HG03280 (cell line): ENCODE measurements at regions not wholly inside any gene's neighbourhood (a gene's known extent, or its start where the extent isn't known, plus 50 kb on each side); places are given as distances from the start of the nearest gene placed in this dataset.

Experiments used
- ATAC-seq: cut with Tn5 transposase; IDR thresholded peaks from one replicate; pipeline ENCODE4 v1.9.1; 2021; ENCODE audit warnings: mild to moderate bottlenecking, moderate library complexity; ENCODE audit not compliant: unreplicated experiment

GRCh38 chr6:25035512-25036435 lies 100.0 kb upstream of the RIPOR2 start:
- ATAC-seq = peak; percentile 39

- ATAC-seq = no peak
Measured at GRCh38 chr6:25036461-25036860, 100.7 kb upstream of the RIPOR2 start.

GRCh38 chr6:25038300-25038699 lies 102.5 kb upstream of the RIPOR2 start:
- ATAC-seq = no peak

GRCh38 chr6:25038999-25039398 lies 103.2 kb upstream of the RIPOR2 start:
- ATAC-seq = no peak

GRCh38 chr6:25041485-25042035 lies 105.8 kb upstream of the RIPOR2 start:
- ATAC-seq = peak; percentile 18

GRCh38 chr6:25042036-25042521 lies 106.3 kb upstream of the RIPOR2 start:
- ATAC-seq = peak; percentile 45

GRCh38 chr6:25042536-25042935 lies 106.8 kb upstream of the RIPOR2 start:
- ATAC-seq = no peak

GRCh38 chr6:25042984-25043725 lies 107.4 kb upstream of the RIPOR2 start:
- ATAC-seq = no peak

GRCh38 chr6:25043892-25044291 lies 108.1 kb upstream of the RIPOR2 start:
- ATAC-seq = no peak

GRCh38 chr6:25046942-25047341 lies 111.2 kb upstream of the RIPOR2 start:
- ATAC-seq = no peak

GRCh38 chr6:25050356-25050755 lies 114.6 kb upstream of the RIPOR2 start:
- ATAC-seq = no peak

- no peak for ATAC-seq
Measured at GRCh38 chr6:25051083-25051482, 115.3 kb upstream of the RIPOR2 start.

GRCh38 chr6:25052181-25052580 lies 116.4 kb upstream of the RIPOR2 start:
- no peak for ATAC-seq

- peak; percentile 63 for ATAC-seq
Measured at GRCh38 chr6:25053875-25054371, 118.2 kb upstream of the RIPOR2 start.

GRCh38 chr6:25054469-25054868 lies 118.7 kb upstream of the RIPOR2 start:
- ATAC-seq = no peak

GRCh38 chr6:25056130-25056529 lies 120.4 kb upstream of the RIPOR2 start:
- ATAC-seq = peak; percentile 61

- ATAC-seq = no peak
Measured at GRCh38 chr6:25057111-25057905, 121.5 kb upstream of the RIPOR2 start.

- ATAC-seq = no peak
Measured at GRCh38 chr6:25058441-25058840, 122.7 kb upstream of the RIPOR2 start.

GRCh38 chr6:25058941-25059340 lies 123.2 kb upstream of the RIPOR2 start:
- ATAC-seq = no peak

- ATAC-seq = no peak
Measured at GRCh38 chr6:25060522-25060921, 124.8 kb upstream of the RIPOR2 start.
